DOHH2 (cell line): ENCODE measurements at regions not wholly inside any gene's neighbourhood (a gene's known extent, or its start where the extent isn't known, plus 50 kb on each side); places are given as distances from the start of the nearest gene placed in this dataset.

Experiments used
- H3F3A ChIP-seq: fragments of 200-600 bp; sonication (generic), shearing (Covaris generic); 2 replicates; pipeline ENCODE4 v1.6.0; 2016; ENCODE audit warnings: antibody characterized with exemption, mild to moderate bottlenecking; ENCODE audit not compliant: control insufficient read depth, insufficient read depth
- H3K27ac ChIP-seq: fragments of 200-600 bp; sonication (generic); 2 replicates; pipeline ENCODE4 v1.5.1; 2014; ENCODE audit warnings: low read depth, mild to moderate bottlenecking, low read length, moderate library complexity
- H3K27me3 ChIP-seq: fragments of 200-600 bp; sonication (generic); 2 replicates; pipeline ENCODE4 v1.6.1; 2014; ENCODE audit warnings: mild to moderate bottlenecking, low read length, mixed read lengths; ENCODE audit not compliant: control insufficient read depth
- H3K36me3 ChIP-seq: fragments of 200-600 bp; sonication (generic); 2 replicates; pipeline ENCODE4 v1.6.1; 2014; ENCODE audit warnings: mild to moderate bottlenecking, low read length, moderate library complexity, mixed read lengths; ENCODE audit not compliant: control insufficient read depth
- H3K4me1 ChIP-seq: fragments of 200-600 bp; sonication (generic); 2 replicates; pipeline ENCODE4 v1.6.1; 2014; ENCODE audit warnings: mild to moderate bottlenecking, low read length, mixed read lengths; ENCODE audit not compliant: control insufficient read depth
- H3K4me2 ChIP-seq: fragments of 200-600 bp; sonication (generic); 2 replicates; pipeline ENCODE4 v1.6.0; 2014; ENCODE audit warnings: mild to moderate bottlenecking, low read length, moderate library complexity
- H3K4me3 ChIP-seq: fragments of 200-600 bp; sonication (generic); 2 replicates; pipeline ENCODE4 v1.5.1; 2014; ENCODE audit warnings: mild to moderate bottlenecking, low read length, mixed read lengths
- H3K79me2 ChIP-seq: fragments of 200-600 bp; sonication (generic); 2 replicates; pipeline ENCODE4 v1.6.1; 2014; ENCODE audit warnings: mild to moderate bottlenecking, low read length, mixed read lengths; ENCODE audit not compliant: control insufficient read depth
- H3K9me2 ChIP-seq: fragments of 200-600 bp; sonication (generic); replicated peaks from 2 replicates; pipeline ENCODE4 v1.6.1; 2014; ENCODE audit warnings: mild to moderate bottlenecking, low read length, mixed read lengths; ENCODE audit not compliant: control insufficient read depth
- H3K9me3 ChIP-seq: fragments of 200-600 bp; sonication (generic); 2 replicates; pipeline ENCODE4 v1.6.1; 2014; ENCODE audit warnings: antibody characterized with exemption, low read length, mixed read lengths; ENCODE audit not compliant: control insufficient read depth, insufficient read depth
- H4K20me1 ChIP-seq: fragments of 200-600 bp; sonication (generic); 2 replicates; pipeline ENCODE4 v1.6.0; 2014; ENCODE audit warnings: low read depth, mild to moderate bottlenecking, antibody characterized with exemption, low read length, moderate library complexity; ENCODE audit not compliant: control insufficient read depth, insufficient read depth
- EZH2phosphoT487 ChIP-seq: fragments of 200-600 bp; sonication (generic); IDR thresholded peaks from 2 replicates; pipeline ENCODE4 v1.6.1; 2017; ENCODE audit warnings: borderline replicate concordance, mild to moderate bottlenecking, antibody characterized with exemption, low read length, moderate library complexity, mixed read lengths
- TF ChIP-seq, protein P1 (sequence below): fragments of 200-600 bp; sonication (generic); IDR thresholded peaks from one replicate; pipeline ENCODE4 v1.5.1; 2014; ENCODE audit warnings: antibody characterized with exemption, mild to moderate bottlenecking, low read depth, low read length; ENCODE audit not compliant: poor library complexity, severe bottlenecking

DNA sequence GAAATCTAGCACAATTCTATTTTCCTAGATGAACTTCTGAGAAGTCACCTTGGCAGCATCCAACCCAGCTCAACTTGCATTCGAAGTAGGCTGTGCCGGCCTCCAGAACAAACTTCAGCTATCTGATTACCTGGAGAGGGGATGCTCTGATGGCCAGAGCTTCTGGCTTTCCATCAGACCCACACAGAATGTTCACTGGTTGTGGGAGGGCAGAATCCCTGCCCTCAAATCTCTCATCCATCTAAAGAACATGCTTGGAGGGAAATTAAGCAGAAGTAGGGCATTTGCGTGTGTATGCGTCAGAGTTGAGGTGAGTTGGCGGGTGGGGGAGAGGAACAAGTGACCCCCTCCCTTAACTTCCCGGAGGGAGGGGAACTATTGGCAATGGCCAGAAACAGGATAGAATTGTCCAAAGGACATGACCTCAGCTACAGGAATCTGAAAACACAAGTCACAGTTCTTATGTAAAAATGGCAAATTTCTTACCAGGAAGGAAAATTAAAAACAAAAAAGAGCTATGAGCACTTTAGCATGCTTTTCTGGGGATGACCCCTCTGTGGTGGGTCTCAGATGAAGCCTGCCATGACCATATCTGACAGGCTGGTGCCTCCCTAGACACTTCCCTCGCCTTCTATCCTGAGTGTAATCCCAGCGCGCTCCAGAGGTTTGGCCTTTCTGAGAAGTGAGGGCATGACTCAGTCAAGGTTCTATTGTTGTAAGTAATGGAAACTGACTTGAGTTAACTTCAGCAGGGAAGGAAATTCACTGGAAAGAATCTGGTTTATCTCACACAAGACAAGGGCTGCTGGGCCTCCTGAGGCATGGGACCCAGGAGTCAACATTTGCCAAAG, 278.8 kb downstream of the RPS24 start:
- Histone ChIP-seq H4K20me1 (no peaks in the 10 kb centered on the region), H3K4me3 (no peak overlapping the region), H3K9me3 (no peaks in the 10 kb centered on the region), H3K27me3 (peaks cover 12% of the 10 kb centered on the region), H3K27ac (no peak overlapping the region), H3F3A (no peaks in the 10 kb centered on the region), H3K9me2 (no peaks in the 10 kb centered on the region), H3K4me1 (no peaks in the 10 kb centered on the region), H3K4me2 (no peak overlapping the region), H3K36me3 (no peaks in the 10 kb centered on the region), H3K79me2 (no peaks in the 10 kb centered on the region)
- no peak for TF ChIP-seq EZH2phosphoT487
- TF ChIP-seq, protein P1, sequence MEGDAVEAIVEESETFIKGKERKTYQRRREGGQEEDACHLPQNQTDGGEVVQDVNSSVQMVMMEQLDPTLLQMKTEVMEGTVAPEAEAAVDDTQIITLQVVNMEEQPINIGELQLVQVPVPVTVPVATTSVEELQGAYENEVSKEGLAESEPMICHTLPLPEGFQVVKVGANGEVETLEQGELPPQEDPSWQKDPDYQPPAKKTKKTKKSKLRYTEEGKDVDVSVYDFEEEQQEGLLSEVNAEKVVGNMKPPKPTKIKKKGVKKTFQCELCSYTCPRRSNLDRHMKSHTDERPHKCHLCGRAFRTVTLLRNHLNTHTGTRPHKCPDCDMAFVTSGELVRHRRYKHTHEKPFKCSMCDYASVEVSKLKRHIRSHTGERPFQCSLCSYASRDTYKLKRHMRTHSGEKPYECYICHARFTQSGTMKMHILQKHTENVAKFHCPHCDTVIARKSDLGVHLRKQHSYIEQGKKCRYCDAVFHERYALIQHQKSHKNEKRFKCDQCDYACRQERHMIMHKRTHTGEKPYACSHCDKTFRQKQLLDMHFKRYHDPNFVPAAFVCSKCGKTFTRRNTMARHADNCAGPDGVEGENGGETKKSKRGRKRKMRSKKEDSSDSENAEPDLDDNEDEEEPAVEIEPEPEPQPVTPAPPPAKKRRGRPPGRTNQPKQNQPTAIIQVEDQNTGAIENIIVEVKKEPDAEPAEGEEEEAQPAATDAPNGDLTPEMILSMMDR = no peak

DNA sequence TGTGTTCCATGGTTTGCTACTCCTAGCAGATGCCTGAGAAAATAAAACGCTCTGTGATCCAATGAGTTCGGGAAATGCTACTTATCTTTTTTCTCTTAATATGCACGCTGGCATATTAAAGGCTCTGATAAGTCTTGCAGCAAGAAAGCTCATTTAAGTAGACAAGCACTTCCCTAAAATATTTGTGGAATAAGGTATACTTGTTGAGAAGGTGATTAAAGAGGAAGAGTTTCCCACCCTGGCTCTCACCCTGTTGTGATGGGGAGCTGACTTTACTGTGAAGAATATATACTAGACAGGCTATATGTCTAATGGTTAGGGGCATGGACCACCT, 279.4 kb downstream of the RPS24 start:
- no peak for TF ChIP-seq EZH2phosphoT487
- TF ChIP-seq, protein P1 = no peak
- H4K20me1 ChIP-seq = no peaks in the 10 kb centered on the region
- no peaks in the 10 kb centered on the region for H3K9me2 ChIP-seq
- no peaks in the 10 kb centered on the region for H3K9me3 ChIP-seq
- H3K79me2 ChIP-seq = no peaks in the 10 kb centered on the region
- H3K27me3 ChIP-seq = peaks cover 10% of the 10 kb centered on the region
- no peak overlapping the region for H3K4me2 ChIP-seq
- H3K36me3 ChIP-seq = no peaks in the 10 kb centered on the region
- no peak overlapping the region for H3K4me3 ChIP-seq
- no peaks in the 10 kb centered on the region for H3K4me1 ChIP-seq
- H3F3A ChIP-seq = no peaks in the 10 kb centered on the region
- no peak overlapping the region for H3K27ac ChIP-seq

DNA sequence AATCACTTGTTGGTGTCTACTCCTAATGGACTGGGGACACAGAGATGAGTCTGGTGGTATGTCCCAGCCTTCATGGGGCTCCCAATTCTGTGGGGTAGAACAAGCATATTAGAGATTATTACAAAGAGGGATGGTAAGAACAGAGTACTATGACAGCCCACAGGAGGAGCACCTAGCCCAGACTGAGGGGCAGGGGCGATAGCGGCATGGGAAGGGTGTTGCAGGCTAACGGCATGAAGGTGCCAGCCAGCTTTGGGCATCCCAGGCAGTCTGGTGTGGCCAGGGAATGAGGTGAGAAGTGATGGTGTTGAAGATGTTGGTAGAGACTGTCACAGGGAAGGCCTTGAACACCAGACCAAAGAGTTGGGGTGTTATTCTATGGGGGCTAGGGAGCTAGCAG, 280.0 kb downstream of the RPS24 start:
- H3K4me3 ChIP-seq = no peak overlapping the region

More for the DNA sequence above, 280.0 kb downstream of the RPS24 start:
- Histone ChIP-seq H3F3A (no peaks in the 10 kb centered on the region), H3K4me2 (no peak overlapping the region), H3K27ac (no peak overlapping the region), H3K4me1 (no peaks in the 10 kb centered on the region), H3K27me3 (peaks cover 8% of the 10 kb centered on the region), H3K9me2 (no peaks in the 10 kb centered on the region), H3K79me2 (no peaks in the 10 kb centered on the region), H3K36me3 (no peaks in the 10 kb centered on the region), H4K20me1 (no peaks in the 10 kb centered on the region), H3K9me3 (no peaks in the 10 kb centered on the region)
- TF ChIP-seq EZH2phosphoT487 = no peak
- TF ChIP-seq, protein P1 = no peak
